Loucy (cell line): ENCODE measurements at regions not wholly inside any gene's neighbourhood (a gene's known extent, or its start where the extent isn't known, plus 50 kb on each side); places are given as distances from the start of the nearest gene placed in this dataset.

Experiments
- H2AFZ ChIP-seq: fragments of 200-600 bp; sonication (generic); 2 replicates; pipeline ENCODE4 v1.6.0; 2016; ENCODE audit warnings: antibody characterized with exemption, mild to moderate bottlenecking, low read length, moderate library complexity
- H3F3A ChIP-seq: fragments of 200-600 bp; 2 replicates; pipeline ENCODE4 v1.6.0; 2016; ENCODE audit warnings: antibody characterized with exemption, low read depth, mild to moderate bottlenecking
- H3K27me3 ChIP-seq: fragments of 200-600 bp; sonication (generic); 2 replicates; pipeline ENCODE4 v1.6.1; 2014; ENCODE audit warnings: low read length, mild to moderate bottlenecking; ENCODE audit not compliant: insufficient read depth, poor library complexity, severe bottlenecking
- H3K36me3 ChIP-seq: fragments of 200-600 bp; sonication (generic); 2 replicates; pipeline ENCODE4 v1.6.1; 2016; ENCODE audit warnings: low read length; ENCODE audit not compliant: insufficient read depth
- H3K4me1 ChIP-seq: fragments of 200-600 bp; sonication (generic); 2 replicates; pipeline ENCODE4 v1.5.1; 2014; ENCODE audit warnings: low read length, mild to moderate bottlenecking; ENCODE audit not compliant: insufficient read depth, poor library complexity, severe bottlenecking
- H3K4me2 ChIP-seq: fragments of 200-600 bp; sonication (generic); 2 replicates; pipeline ENCODE4 v1.6.0; 2014; ENCODE audit warnings: antibody characterized with exemption, low read length, low read depth, mild to moderate bottlenecking; ENCODE audit not compliant: poor library complexity, severe bottlenecking
- H3K4me3 ChIP-seq: fragments of 200-600 bp; sonication (generic); 2 replicates; pipeline ENCODE4 v1.5.1; 2014; ENCODE audit warnings: low read length, mild to moderate bottlenecking, mixed read lengths; ENCODE audit not compliant: poor library complexity, severe bottlenecking
- H3K79me2 ChIP-seq: fragments of 200-600 bp; sonication (generic); 2 replicates; pipeline ENCODE4 v1.6.1; 2014; ENCODE audit warnings: low read length; ENCODE audit not compliant: insufficient read depth
- H3K9ac ChIP-seq: fragments of 200-600 bp; sonication (generic); 2 replicates; pipeline ENCODE4 v1.6.0; 2014; ENCODE audit warnings: mild to moderate bottlenecking, low read depth, low read length, moderate library complexity; ENCODE audit not compliant: poor library complexity, severe bottlenecking
- H3K9me2 ChIP-seq: fragments of 200-600 bp; sonication (generic); replicated peaks from 2 replicates; pipeline ENCODE4 v1.6.1; 2016; ENCODE audit warnings: low read depth, low read length, mixed read lengths
- H3K9me3 ChIP-seq: fragments of 200-600 bp; sonication (generic); 2 replicates; pipeline ENCODE4 v1.6.1; 2014; ENCODE audit warnings: mild to moderate bottlenecking, antibody characterized with exemption, low read length, low read depth; ENCODE audit not compliant: insufficient read depth
- H4K20me1 ChIP-seq: fragments of 200-600 bp; sonication (generic); 2 replicates; pipeline ENCODE4 v1.6.0; 2014; ENCODE audit warnings: antibody characterized with exemption, low read length, mild to moderate bottlenecking; ENCODE audit not compliant: insufficient read depth, poor library complexity, severe bottlenecking
- CTCF ChIP-seq: fragments of 200-600 bp; sonication (generic); conservative IDR thresholded peaks from 2 replicates; pipeline ENCODE4 v1.5.1; 2014; ENCODE audit warnings: mild to moderate bottlenecking, antibody characterized with exemption, low read length
- EZH2phosphoT487 ChIP-seq: fragments of 200-600 bp; IDR thresholded peaks from 2 replicates; pipeline ENCODE4 v1.6.1; 2018; ENCODE audit warnings: antibody characterized with exemption, mild to moderate bottlenecking, moderate library complexity, borderline replicate concordance

DNA sequence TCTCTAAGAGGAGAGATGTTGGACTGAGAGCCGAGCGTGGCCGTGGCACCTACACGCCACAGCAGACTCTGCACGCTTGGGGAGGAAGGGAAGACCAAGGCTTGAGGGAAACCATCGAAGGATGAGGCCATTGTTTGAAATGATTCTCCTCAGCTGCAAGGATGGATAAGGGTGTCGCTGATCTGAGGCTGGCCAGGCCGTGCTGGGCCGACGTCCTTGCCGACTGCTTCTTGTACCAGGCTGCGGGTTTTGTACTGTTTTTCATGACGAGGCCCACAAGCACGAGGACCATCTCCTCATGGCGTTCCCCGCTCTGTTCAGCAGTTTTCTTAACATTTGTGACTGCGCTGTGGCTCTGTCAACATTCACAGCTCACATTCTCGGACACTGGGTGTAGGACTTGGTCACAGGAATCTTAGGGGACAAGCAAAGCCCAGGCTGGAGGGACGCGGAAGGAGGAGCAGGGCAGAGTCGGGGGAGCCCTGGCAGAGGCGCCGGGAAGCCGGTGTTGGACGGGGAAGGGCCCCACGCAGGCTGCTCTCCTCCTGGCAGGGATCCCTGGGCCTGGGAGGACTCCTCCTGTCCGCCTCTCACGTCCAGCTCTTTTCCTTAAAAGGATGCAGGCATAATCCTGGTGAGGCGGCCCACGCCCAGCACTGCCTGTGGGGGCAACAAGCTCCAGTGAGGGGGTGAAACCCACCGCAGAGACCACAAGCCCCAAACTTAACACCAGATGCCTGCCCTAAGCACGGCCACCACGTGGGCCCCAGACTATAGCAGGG lies 259.0 kb upstream of the SALL3 start:
- TF ChIP-seq CTCF (no peak), EZH2phosphoT487 (no peak)
- Histone ChIP-seq H3K4me2 (no peak overlapping the region), H3K4me3 (no peak overlapping the region), H3K9ac (no peak overlapping the region), H3K4me1 (no peaks in the 10 kb centered on the region), H3K36me3 (no peaks in the 10 kb centered on the region), H3F3A (no peaks in the 10 kb centered on the region), H3K79me2 (no peaks in the 10 kb centered on the region), H2AFZ (no peak overlapping the region), H3K9me3 (peaks cover 9% of the 10 kb centered on the region; the same call in 1 of the 2 replicates), H3K27me3 (no peaks in the 10 kb centered on the region), H4K20me1 (no peaks in the 10 kb centered on the region), H3K9me2 (no peaks in the 10 kb centered on the region)

DNA sequence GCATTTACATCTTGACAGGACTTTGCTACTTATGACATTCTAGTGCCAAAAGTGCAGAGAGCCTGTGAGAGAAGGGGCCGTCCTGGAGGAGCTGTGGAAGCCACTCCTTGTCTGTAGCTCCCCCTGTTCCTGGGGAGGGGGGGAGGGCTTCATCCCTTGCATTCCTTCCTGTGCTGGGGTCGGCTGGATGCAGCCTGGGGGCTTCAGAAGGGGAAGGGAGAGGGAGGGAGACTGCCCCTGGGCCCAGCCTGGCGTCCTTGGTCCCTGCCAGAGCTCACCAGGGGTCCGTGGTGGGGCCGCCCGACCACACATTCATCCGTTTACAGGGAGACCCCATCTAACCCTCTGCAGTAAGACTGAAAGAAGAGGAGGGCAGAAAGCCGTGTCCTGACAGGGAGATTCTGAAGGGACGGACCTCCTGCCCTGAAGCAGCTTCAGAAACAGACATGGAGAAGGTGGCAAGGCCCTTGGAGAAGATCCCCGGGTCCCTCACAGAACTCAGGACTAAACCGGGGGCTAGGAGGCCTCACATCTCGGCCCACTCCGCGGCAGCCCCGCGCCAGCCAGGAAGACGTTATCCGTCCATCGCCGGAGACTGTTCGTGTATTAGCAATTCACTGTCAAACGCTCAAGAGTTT lies 258.3 kb upstream of the SALL3 start:
- Histone ChIP-seq H3K27me3 (no peaks in the 10 kb centered on the region), H3K4me3 (no peak overlapping the region)

DNA sequence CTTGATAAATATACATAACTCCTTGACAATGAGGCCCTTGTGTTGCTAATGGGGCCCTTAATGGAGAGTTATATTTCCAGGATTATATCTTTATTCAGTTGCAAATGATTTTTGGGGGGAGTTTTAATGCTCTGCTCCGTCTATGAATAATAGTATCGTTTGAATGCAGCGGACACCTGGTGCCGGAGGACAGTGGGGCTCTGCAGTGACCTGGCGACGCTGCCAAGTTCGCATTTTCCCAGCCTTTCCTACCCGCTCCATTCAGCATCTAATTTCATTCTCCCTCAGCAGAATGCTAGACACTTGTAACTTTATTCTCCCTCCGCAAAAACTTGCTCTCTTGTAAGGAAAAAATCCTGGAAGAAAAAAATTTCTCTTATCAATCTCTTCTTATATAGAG lies 257.6 kb upstream of the SALL3 start:
- H3K4me3 ChIP-seq, result no peak overlapping the region
- no peaks in the 10 kb centered on the region for H3K27me3 ChIP-seq

More for the DNA sequence above, 258.3 kb upstream of the SALL3 start:
- Histone ChIP-seq H3K9me2 (no peaks in the 10 kb centered on the region), H4K20me1 (no peaks in the 10 kb centered on the region), H3K9ac (no peak overlapping the region), H2AFZ (no peak overlapping the region), H3K9me3 (peaks cover 9% of the 10 kb centered on the region; the same call in 1 of the 2 replicates), H3K36me3 (no peaks in the 10 kb centered on the region), H3F3A (no peaks in the 10 kb centered on the region), H3K4me1 (no peaks in the 10 kb centered on the region), H3K79me2 (no peaks in the 10 kb centered on the region), H3K4me2 (no peak overlapping the region)
- TF ChIP-seq EZH2phosphoT487 (no peak), CTCF (no peak)

More for the DNA sequence above, 257.6 kb upstream of the SALL3 start:
- no peaks in the 10 kb centered on the region for H3F3A ChIP-seq
- H3K4me2 ChIP-seq, result no peak overlapping the region
- TF ChIP-seq CTCF, result no peak
- no peak for TF ChIP-seq EZH2phosphoT487
- H3K36me3 ChIP-seq, result no peaks in the 10 kb centered on the region
- no peaks in the 10 kb centered on the region for H3K79me2 ChIP-seq
- no peak overlapping the region for H3K9ac ChIP-seq
- no peaks in the 10 kb centered on the region for H3K9me2 ChIP-seq
- H3K9me3 ChIP-seq, result peaks cover 9% of the 10 kb centered on the region; the same call in 1 of the 2 replicates
- H2AFZ ChIP-seq, result no peak overlapping the region
- H3K4me1 ChIP-seq, result no peaks in the 10 kb centered on the region
- H4K20me1 ChIP-seq, result no peaks in the 10 kb centered on the region
